Panc1 (cell line): ENCODE measurements at regions not wholly inside any gene's neighbourhood (a gene's known extent, or its start where the extent isn't known, plus 50 kb on each side); places are given as distances from the start of the nearest gene placed in this dataset.

Experiments
- CTCF ChIP-seq: fragments of 450-650 bp; IDR thresholded peaks from 2 replicates; pipeline ENCODE4 v1.5.1; 2017; ENCODE audit warnings: mild to moderate bottlenecking
- POLR2AphosphoS5 ChIP-seq: IDR thresholded peaks from 2 replicates; pipeline ENCODE4 v1.6.1; 2012; ENCODE audit warnings: mild to moderate bottlenecking, low read depth, low read length, moderate library complexity
- TCF7L2 ChIP-seq: IDR thresholded peaks from 2 replicates; pipeline ENCODE4 v1.6.1; 2011; ENCODE audit warnings: mild to moderate bottlenecking, low read depth, low read length, inconsistent platforms

- TF ChIP-seq CTCF (no peak), TCF7L2 (no peak), POLR2AphosphoS5 (no peak)
Measured at GRCh38 chr1:118821801-118822200, 166.3 kb downstream of the TBX15 start.
